ENCODE measurements at regions not wholly inside any gene's neighbourhood (a gene's known extent, or its start where the extent isn't known, plus 50 kb on each side); places are given as distances from the start of the nearest gene placed in this dataset.

GRCh38 chr11:71109186-71109585 is 143.2 kb downstream of the SHANK2 start:
- no peak for DNase-seq (ENCODE audit: low read depth in 4 of 6, low spot score in 6 of 6)
- Histone ChIP-seq H3K4me3 (ENCODE audit: low read depth, low read length) (no peak overlapping the region), H3K27ac (ENCODE audit: low read depth, low read length) (no peak overlapping the region), H3K4me1 (ENCODE audit: control insufficient read depth, insufficient read depth, low read length) (peaks cover 4% of the 10 kb centered on the region), H3K27me3 (ENCODE audit: control insufficient read depth, insufficient read depth, low read length) (no peaks in the 10 kb centered on the region), H3K9me3 (ENCODE audit: control insufficient read depth, insufficient read depth, low read length) (no peaks in the 10 kb centered on the region), H3K36me3 (ENCODE audit: control insufficient read depth, insufficient read depth, low read length) (peaks cover 8% of the 10 kb centered on the region)
- WGBS (ENCODE audit: insufficient coverage), result 96% methylated on average over 9 of the region's 9 CpGs

- Histone ChIP-seq H3K4me3 (ENCODE audit: low read depth, low read length) (no peak overlapping the region), H3K27ac (ENCODE audit: low read depth, low read length) (no peak overlapping the region), H3K9me3 (ENCODE audit: control insufficient read depth, insufficient read depth, low read length) (no peaks in the 10 kb centered on the region), H3K4me1 (ENCODE audit: control insufficient read depth, insufficient read depth, low read length) (no peaks in the 10 kb centered on the region), H3K36me3 (ENCODE audit: control insufficient read depth, insufficient read depth, low read length) (peaks cover 8% of the 10 kb centered on the region), H3K27me3 (ENCODE audit: control insufficient read depth, insufficient read depth, low read length) (no peaks in the 10 kb centered on the region)
- no peak for DNase-seq (ENCODE audit: low read depth in 4 of 6, low spot score in 6 of 6)
- WGBS (ENCODE audit: insufficient coverage), result 84% methylated on average over 21 of the region's 21 CpGs
These were observed 144.1 kb downstream of the SHANK2 start for GRCh38 chr11:71108013-71108865.

- Histone ChIP-seq H3K4me1 (ENCODE audit: control insufficient read depth, insufficient read depth, low read length) (peaks cover 4% of the 10 kb centered on the region), H3K36me3 (ENCODE audit: control insufficient read depth, insufficient read depth, low read length) (peaks cover 8% of the 10 kb centered on the region), H3K27me3 (ENCODE audit: control insufficient read depth, insufficient read depth, low read length) (no peaks in the 10 kb centered on the region), H3K27ac (ENCODE audit: low read depth, low read length) (no peak overlapping the region), H3K9me3 (ENCODE audit: control insufficient read depth, insufficient read depth, low read length) (no peaks in the 10 kb centered on the region), H3K4me3 (ENCODE audit: low read depth, low read length) (no peak overlapping the region)
- WGBS (ENCODE audit: insufficient coverage), result 93% methylated on average over 5 of the region's 6 CpGs
- no peak for DNase-seq (ENCODE audit: low read depth in 4 of 6, low spot score in 6 of 6)
These were observed 145.7 kb downstream of the SHANK2 start for GRCh38 chr11:71106671-71107070.

- peaks cover 4% of the 10 kb centered on the region for H3K4me1 ChIP-seq (ENCODE audit: control insufficient read depth, insufficient read depth, low read length)
- H3K36me3 ChIP-seq (ENCODE audit: control insufficient read depth, insufficient read depth, low read length), result peaks cover 2% of the 10 kb centered on the region
- no peaks in the 10 kb centered on the region for H3K9me3 ChIP-seq (ENCODE audit: control insufficient read depth, insufficient read depth, low read length)
- no peaks in the 10 kb centered on the region for H3K27me3 ChIP-seq (ENCODE audit: control insufficient read depth, insufficient read depth, low read length)
- 85% methylated on average over 7 of the region's 7 CpGs for WGBS (ENCODE audit: insufficient coverage)
- H3K27ac ChIP-seq (ENCODE audit: low read depth, low read length), result no peak overlapping the region
- DNase-seq (ENCODE audit: low read depth in 4 of 6, low spot score in 6 of 6), result no peak
- no peak overlapping the region for H3K4me3 ChIP-seq (ENCODE audit: low read depth, low read length)
These were observed 149.1 kb downstream of the SHANK2 start for GRCh38 chr11:71103266-71103665.

- Histone ChIP-seq H3K4me1 (ENCODE audit: control insufficient read depth, insufficient read depth, low read length) (peaks cover 4% of the 10 kb centered on the region), H3K9me3 (ENCODE audit: control insufficient read depth, insufficient read depth, low read length) (no peaks in the 10 kb centered on the region), H3K4me3 (ENCODE audit: low read depth, low read length) (no peak overlapping the region), H3K36me3 (ENCODE audit: control insufficient read depth, insufficient read depth, low read length) (no peaks in the 10 kb centered on the region), H3K27me3 (ENCODE audit: control insufficient read depth, insufficient read depth, low read length) (no peaks in the 10 kb centered on the region), H3K27ac (ENCODE audit: low read depth, low read length) (no peak overlapping the region)
- 81% methylated on average over 13 of the region's 14 CpGs for WGBS (ENCODE audit: insufficient coverage)
- DNase-seq (ENCODE audit: low read depth in 4 of 6, low spot score in 6 of 6), result no peak
These were observed 150.0 kb downstream of the SHANK2 start for GRCh38 chr11:71102251-71102995.

GRCh38 chr11:71101606-71102005 is 150.8 kb downstream of the SHANK2 start:
- DNase-seq (ENCODE audit: low read depth in 4 of 6, low spot score in 6 of 6), result no peak
- no peaks in the 10 kb centered on the region for H3K36me3 ChIP-seq (ENCODE audit: control insufficient read depth, insufficient read depth, low read length)
- no peak overlapping the region for H3K27ac ChIP-seq (ENCODE audit: low read depth, low read length)
- 58% methylated on average over 14 of the region's 17 CpGs for WGBS (ENCODE audit: insufficient coverage)
- no peak overlapping the region for H3K4me3 ChIP-seq (ENCODE audit: low read depth, low read length)
- peaks cover 4% of the 10 kb centered on the region for H3K4me1 ChIP-seq (ENCODE audit: control insufficient read depth, insufficient read depth, low read length)
- no peaks in the 10 kb centered on the region for H3K27me3 ChIP-seq (ENCODE audit: control insufficient read depth, insufficient read depth, low read length)
- H3K9me3 ChIP-seq (ENCODE audit: control insufficient read depth, insufficient read depth, low read length), result no peaks in the 10 kb centered on the region

GRCh38 chr11:71101046-71101445 is 151.3 kb downstream of the SHANK2 start:
- no peak for DNase-seq (ENCODE audit: low read depth in 4 of 6, low spot score in 6 of 6)
- Histone ChIP-seq H3K36me3 (ENCODE audit: control insufficient read depth, insufficient read depth, low read length) (no peaks in the 10 kb centered on the region), H3K27me3 (ENCODE audit: control insufficient read depth, insufficient read depth, low read length) (no peaks in the 10 kb centered on the region), H3K4me3 (ENCODE audit: low read depth, low read length) (no peak overlapping the region), H3K27ac (ENCODE audit: low read depth, low read length) (no peak overlapping the region), H3K4me1 (ENCODE audit: control insufficient read depth, insufficient read depth, low read length) (peaks cover 4% of the 10 kb centered on the region), H3K9me3 (ENCODE audit: control insufficient read depth, insufficient read depth, low read length) (no peaks in the 10 kb centered on the region)
- WGBS (ENCODE audit: insufficient coverage), result 94% methylated on average over 4 of the region's 7 CpGs

GRCh38 chr11:71098776-71099175 is 153.6 kb downstream of the SHANK2 start:
- Histone ChIP-seq H3K4me3 (ENCODE audit: low read depth, low read length) (no peak overlapping the region), H3K36me3 (ENCODE audit: control insufficient read depth, insufficient read depth, low read length) (peaks cover 2% of the 10 kb centered on the region), H3K4me1 (ENCODE audit: control insufficient read depth, insufficient read depth, low read length) (peaks cover 4% of the 10 kb centered on the region), H3K27me3 (ENCODE audit: control insufficient read depth, insufficient read depth, low read length) (no peaks in the 10 kb centered on the region), H3K9me3 (ENCODE audit: control insufficient read depth, insufficient read depth, low read length) (no peaks in the 10 kb centered on the region), H3K27ac (ENCODE audit: low read depth, low read length) (no peak overlapping the region)
- no peak for DNase-seq (ENCODE audit: low read depth in 4 of 6, low spot score in 6 of 6)
- 73% methylated on average over 8 of the region's 11 CpGs for WGBS (ENCODE audit: insufficient coverage)

- WGBS (ENCODE audit: insufficient coverage), result 93% methylated on average over 10 of the region's 12 CpGs
- H3K4me1 ChIP-seq (ENCODE audit: control insufficient read depth, insufficient read depth, low read length), result peaks cover 4% of the 10 kb centered on the region
- no peaks in the 10 kb centered on the region for H3K9me3 ChIP-seq (ENCODE audit: control insufficient read depth, insufficient read depth, low read length)
- no peak overlapping the region for H3K27ac ChIP-seq (ENCODE audit: low read depth, low read length)
- H3K27me3 ChIP-seq (ENCODE audit: control insufficient read depth, insufficient read depth, low read length), result no peaks in the 10 kb centered on the region
- peaks cover 4% of the 10 kb centered on the region for H3K36me3 ChIP-seq (ENCODE audit: control insufficient read depth, insufficient read depth, low read length)
- H3K4me3 ChIP-seq (ENCODE audit: low read depth, low read length), result no peak overlapping the region
- DNase-seq (ENCODE audit: low read depth in 4 of 6, low spot score in 6 of 6), result no peak
These were observed 154.7 kb downstream of the SHANK2 start for GRCh38 chr11:71097506-71098240.
